GM06990 (cell line): ENCODE measurements at regions not wholly inside any gene's neighbourhood (a gene's known extent, or its start where the extent isn't known, plus 50 kb on each side); places are given as distances from the start of the nearest gene placed in this dataset.

ENCODE experiments used
- DNase-seq: peaks from one replicate; pipeline ENCODE4 v3.0.0-alpha.2; 2011; ENCODE audit not compliant: insufficient read length; ENCODE audit errors: extremely low read depth
- H3K27me3 ChIP-seq: replicated peaks from 2 replicates; pipeline ENCODE4 v1.6.0; 2011; ENCODE audit warnings: low read length; ENCODE audit not compliant: control insufficient read depth, insufficient read depth
- H3K36me3 ChIP-seq: 2 replicates; pipeline ENCODE4 v1.5.1; 2011; ENCODE audit warnings: low read length; ENCODE audit not compliant: control insufficient read depth, insufficient read depth
- H3K4me3 ChIP-seq: replicated peaks from 2 replicates; pipeline ENCODE4 v1.5.1; 2011; ENCODE audit warnings: low read depth, mild to moderate bottlenecking, control low read depth, low read length
- CTCF ChIP-seq: IDR thresholded peaks from 2 replicates; pipeline ENCODE4 v1.5.1; 2011; ENCODE audit warnings: low read length, control low read depth, mild to moderate bottlenecking, inconsistent platforms; ENCODE audit not compliant: insufficient read depth, poor library complexity, severe bottlenecking

DNA sequence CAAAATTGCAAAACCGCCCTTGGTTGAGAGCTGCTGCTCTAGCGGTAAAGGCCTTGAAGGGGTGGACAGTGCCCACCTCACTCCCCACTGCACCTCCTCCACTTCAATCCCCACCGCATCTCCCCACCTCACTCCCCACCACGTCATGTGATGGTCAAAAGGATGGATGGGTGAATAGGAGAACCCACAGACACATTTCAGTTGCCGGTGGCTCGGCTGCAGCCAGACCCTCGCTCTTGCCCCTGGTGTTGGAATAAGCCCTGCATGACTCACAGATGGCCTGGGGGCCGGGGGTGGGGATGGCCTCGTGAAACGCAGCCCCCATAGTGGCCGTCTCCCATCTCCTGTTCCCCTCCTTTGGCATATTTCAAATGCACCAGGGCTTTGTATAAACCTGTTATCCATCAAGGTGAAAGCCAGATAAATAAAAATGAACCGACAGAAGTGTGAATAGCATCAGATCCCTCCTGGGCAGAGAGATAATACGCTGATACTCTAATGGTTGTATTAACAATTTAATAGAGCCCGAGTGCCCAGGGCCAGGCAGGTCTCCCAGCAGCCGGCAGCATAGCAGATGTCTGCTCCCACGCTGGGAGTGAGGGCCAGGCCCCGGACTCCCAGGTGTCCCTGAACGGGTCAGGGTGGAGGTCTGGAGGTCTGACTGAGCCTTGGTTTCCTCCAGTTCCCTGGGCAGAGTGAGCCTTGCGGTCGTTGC is 300.3 kb downstream of the NPHP4 start:
- no peak for TF ChIP-seq CTCF
- DNase-seq: no peak
- Histone ChIP-seq H3K36me3 (no peaks in the 10 kb centered on the region), H3K27me3 (no peaks in the 10 kb centered on the region; the same call in 1 of the 2 replicates), H3K4me3 (no peak overlapping the region)

DNA sequence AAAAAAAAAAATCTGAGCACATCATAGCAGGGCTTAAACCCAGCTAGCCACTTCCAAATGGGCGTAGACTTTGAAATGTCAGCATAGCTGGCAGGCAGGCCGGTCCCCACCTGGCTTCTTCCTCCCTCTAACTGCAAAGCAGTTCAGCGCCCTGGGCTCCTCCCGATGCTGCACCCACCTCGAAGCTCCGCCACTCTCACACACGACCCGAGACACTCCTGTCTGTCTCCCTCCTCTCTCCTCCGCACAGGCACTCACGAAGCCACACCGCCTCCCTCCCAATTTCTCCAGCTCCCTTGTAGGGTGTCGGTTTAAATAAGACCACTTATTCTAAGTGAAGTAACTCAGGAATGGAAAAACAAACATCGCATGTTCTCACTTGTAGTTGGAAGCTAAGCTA is 301.3 kb downstream of the NPHP4 start:
- no peak for TF ChIP-seq CTCF
- no peak for DNase-seq
- no peaks in the 10 kb centered on the region; the same call in 1 of the 2 replicates for H3K27me3 ChIP-seq
- H3K36me3 ChIP-seq: no peaks in the 10 kb centered on the region
- H3K4me3 ChIP-seq: no peak overlapping the region

GRCh38 chr1:5690291-5690690 is 301.9 kb downstream of the NPHP4 start:
- no peak for TF ChIP-seq CTCF
- DNase-seq: no peak
- no peaks in the 10 kb centered on the region; the same call in 1 of the 2 replicates for H3K27me3 ChIP-seq
- no peak overlapping the region for H3K4me3 ChIP-seq
- H3K36me3 ChIP-seq: no peaks in the 10 kb centered on the region

GRCh38 chr1:5688081-5689077 is 303.8 kb downstream of the NPHP4 start:
- Histone ChIP-seq H3K27me3 (no peaks in the 10 kb centered on the region; the same call in 1 of the 2 replicates), H3K4me3 (no peak overlapping the region), H3K36me3 (no peaks in the 10 kb centered on the region)
- TF ChIP-seq CTCF: no peak
- DNase-seq: no peak

- no peak for DNase-seq
- H3K27me3 ChIP-seq: no peaks in the 10 kb centered on the region; the same call in 1 of the 2 replicates
- no peak overlapping the region for H3K4me3 ChIP-seq
- TF ChIP-seq CTCF: no peak
- no peaks in the 10 kb centered on the region for H3K36me3 ChIP-seq
These were observed 305.1 kb downstream of the NPHP4 start for GRCh38 chr1:5686925-5687706.
